GM21515 (cell line): ENCODE measurements at regions not wholly inside any gene's neighbourhood (a gene's known extent, or its start where the extent isn't known, plus 50 kb on each side); places are given as distances from the start of the nearest gene placed in this dataset.
A peak's percentile ranks its signal among the peaks of the same experiment; 100 is the strongest.
"Not testable (repeated sequence)": the region's sequence is repeated elsewhere in the genome, so short reads cannot be mapped to it uniquely, and the experiment has no call there.

ENCODE experiments used
- ATAC-seq: cut with Tn5 transposase; IDR thresholded peaks from one replicate; pipeline ENCODE4 v1.9.1; 2021; ENCODE audit not compliant: unreplicated experiment

DNA sequence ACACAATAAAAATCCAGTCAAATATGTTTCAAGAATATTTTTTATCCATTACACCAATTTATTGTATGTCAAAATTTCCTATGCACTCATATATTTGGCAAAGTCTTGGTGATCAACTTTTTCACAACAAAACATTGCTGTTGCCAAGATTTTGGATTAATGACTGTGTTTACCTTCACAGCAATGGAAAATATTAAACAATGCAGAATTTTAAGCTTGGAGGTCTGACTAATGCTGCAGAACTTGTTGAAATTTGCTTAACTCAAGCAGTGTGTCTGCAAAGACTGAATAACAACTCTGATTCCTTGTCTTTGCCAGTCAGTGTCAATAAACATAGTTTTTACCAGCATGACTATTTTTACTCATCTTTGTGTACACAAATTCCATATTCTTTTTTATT is 336.4 kb downstream of the CCER1 start:
- no peak for ATAC-seq

DNA sequence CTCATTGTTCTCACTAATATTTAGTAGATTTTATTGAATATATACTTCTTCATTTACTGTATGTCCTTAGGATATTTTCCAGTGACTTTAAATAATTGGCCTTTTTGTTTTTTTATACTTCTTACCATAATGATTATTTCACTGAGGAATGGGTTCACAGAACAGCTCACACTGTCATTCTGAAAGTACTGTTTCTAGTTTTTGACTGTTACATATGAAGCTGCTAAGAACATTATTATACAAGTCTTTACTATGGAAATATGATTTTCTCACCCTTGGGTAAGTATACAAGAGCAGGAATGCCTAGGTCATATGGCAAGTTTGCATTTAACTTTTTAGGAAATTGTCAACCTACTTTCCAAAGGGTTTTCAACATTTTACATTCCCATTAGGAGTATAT is 343.1 kb downstream of the CCER1 start:
- ATAC-seq: no peak

DNA sequence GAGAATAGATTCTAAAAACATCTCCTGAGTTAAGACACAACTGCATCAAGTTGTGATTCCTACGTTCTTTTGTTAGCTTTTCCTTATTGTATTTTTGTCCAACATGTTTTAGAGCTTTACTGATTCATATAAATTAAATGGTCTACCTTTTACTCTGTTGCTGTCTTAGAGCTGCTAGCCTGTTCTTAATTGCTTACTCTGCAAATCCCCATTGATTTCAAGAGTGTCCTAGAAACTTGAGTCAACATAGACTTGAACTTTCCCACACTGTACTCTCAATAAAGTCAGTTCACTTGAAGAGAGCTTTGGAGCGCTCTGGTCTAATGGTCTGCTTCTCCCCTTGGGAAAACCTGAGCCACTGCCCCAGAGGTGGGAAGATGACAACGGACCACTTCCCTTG is 343.9 kb downstream of the CCER1 start:
- no peak for ATAC-seq

DNA sequence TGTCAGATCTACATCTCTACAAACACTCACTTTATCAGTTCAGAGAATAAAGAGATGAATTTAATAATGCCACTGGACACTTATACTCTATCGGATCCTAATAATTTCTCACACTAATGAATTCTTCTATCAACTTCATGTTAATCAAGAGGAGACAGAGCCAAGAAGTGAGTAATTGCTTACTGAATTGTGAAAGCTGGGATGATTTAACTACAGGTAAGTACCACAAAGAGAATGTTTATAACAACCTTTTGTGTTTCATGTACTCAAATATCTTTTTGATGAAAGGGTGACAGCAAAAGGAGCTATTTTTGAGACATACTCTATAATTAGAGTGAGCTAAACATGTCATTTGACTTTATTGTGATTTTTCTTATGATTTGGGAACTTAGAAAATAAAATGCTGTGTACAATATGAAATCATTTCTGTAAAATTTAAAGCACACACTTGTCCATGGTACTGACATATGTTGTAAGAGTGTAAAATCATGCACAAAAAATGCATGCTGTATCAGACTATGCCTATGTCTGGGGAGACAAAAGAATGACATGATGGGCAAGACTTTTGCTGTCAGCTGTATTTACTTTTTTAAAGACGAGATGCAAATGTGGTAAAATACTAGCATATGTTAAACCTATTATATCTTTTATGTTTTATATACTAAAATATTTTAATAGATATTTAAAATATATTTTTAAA is 361.2 kb downstream of the CCER1 start:
- ATAC-seq: no peak

DNA sequence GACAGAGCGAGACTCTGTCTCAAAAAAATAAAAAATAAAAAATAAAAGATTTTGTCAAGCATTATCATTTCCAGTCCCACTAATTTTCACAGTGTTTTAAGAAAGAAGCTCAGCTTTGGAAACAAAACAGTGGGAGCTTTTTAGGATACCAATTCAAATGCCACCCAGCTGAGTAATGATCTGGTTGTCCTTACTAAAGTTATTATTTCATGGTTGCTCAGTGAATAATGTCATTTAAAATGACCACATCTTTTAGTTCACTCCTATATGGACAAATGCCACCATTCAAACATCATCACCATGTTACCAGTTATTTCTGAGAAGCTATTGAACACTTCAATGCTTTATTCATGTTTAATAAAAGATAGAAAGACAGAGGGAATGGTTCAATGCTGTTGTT is 365.0 kb downstream of the CCER1 start:
- no peak for ATAC-seq

DNA sequence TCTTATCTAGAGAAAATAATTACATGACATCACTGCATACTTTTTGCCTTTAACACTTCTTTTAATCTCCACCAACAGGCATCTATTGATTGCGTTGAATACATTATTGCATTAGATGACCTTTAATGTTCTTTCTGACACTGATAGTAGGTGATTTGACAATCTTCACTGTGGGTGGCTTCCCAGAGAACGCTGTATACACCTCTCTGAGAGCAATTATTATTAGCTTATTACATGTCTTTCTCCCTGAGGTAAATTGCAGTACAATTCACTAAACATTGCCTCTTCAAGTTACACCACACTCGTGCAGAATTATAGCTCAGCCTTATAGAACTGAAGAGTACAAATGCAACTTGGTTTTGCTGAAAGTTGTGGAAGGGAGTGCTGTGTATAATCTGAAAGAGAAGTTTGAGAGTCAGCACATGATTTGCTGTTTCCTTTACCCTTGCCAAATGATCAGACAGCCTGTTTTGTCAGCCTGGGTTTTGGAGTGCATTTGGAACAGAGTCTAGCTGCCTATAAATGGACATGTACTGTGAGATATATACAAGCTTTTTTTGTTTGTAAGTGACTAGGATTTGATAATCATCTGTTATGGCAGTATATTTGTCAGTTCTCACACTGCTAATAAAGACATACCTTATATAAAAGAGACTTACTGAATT is 369.2 kb downstream of the CCER1 start:
- no peak for ATAC-seq

DNA sequence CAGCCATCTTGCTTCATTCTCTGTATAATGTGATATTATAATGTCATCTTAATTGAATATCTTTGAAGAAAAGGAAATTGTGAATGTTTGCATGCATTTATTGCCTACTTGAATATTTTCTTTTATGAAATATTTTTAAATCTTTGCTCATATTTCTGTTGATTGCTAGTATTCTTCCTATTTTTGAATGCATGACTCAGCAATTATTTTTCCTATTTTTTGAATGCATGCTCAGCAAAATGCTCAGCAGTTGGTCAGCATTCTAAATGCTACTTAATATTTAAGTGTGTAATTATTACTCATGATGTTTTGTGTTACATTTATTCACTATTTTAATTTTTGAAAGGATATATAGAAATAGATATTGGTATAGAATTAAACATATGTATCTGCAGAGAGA is 378.3 kb downstream of the CCER1 start:
- ATAC-seq: no peak

DNA sequence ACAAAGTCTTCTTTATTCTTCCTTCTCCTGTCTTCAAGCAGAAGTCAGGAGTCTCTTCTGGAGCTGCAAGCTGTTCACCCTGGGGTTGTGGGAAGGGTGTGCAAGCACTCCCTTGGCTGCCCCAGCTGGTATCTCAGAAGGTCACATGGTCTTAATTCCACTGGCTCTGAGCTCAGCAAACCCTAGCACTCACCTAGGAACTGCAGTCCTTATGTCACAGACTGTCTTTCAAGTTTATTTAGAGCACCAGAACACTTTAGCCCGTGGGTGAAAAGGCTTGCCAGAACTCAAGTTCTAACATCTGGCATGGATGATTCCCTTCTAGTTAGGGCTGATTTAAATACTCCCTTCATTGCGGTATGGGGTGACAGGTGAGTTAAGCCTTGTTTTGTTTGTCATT is 379.0 kb downstream of the CCER1 start:
- no peak for ATAC-seq

DNA sequence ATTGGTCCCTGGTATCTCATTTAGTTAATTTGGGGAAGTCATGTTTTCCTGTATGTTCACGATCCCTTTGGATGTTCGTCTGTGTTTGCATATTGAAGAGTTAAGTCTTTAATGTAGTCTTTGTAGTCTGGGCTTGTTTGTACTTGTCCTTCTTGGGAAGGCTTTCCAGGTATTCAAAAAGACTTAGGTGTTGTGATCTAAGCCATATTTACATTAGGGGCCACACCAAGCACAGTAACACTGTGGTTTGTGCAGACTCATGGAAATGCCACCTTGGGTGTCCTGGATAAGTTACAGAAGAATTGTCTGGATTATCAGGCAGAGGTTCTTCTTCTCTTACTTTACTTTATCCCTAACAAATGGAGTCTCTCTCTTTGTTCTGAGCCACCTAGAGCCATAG is 380.3 kb downstream of the CCER1 start:
- no peak for ATAC-seq

DNA sequence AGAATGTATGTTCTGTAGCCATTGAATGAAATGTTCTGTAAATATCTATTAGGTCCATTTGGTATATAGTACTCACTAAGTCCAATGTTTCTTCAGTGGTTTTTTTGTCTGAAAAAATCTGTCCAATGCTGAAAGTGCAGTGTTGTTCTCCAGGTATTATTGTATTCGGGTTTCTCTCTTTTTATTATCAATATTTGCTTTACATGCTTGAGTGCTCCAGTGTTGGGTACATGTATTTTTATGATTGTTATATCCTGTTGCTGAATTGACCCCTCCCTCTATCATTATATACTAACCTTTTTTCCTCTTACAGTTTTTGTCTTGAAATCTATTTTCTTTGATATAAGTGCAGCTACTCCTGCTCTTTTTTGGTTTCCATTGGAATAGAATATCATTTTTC is 382.2 kb downstream of the CCER1 start:
- ATAC-seq: no peak

DNA sequence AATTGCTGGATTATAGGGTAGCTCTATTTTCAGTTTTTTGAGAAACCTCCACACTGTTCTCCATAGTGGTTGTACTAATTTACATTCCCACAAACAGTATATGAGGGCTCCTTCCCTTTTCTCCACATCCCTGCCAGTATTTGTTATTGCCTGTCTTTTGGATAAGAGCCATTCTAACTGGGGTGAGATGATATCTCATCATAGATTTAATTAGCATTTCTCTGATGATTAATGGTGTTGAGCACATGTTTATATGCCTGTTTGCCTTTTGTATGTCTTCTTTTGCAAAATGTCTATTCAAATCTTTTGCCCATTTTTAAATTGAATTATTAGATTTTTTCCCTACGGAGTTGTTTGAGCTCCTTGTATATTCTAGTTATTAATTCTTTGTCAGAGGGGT is 385.3 kb downstream of the CCER1 start:
- no peak for ATAC-seq

DNA sequence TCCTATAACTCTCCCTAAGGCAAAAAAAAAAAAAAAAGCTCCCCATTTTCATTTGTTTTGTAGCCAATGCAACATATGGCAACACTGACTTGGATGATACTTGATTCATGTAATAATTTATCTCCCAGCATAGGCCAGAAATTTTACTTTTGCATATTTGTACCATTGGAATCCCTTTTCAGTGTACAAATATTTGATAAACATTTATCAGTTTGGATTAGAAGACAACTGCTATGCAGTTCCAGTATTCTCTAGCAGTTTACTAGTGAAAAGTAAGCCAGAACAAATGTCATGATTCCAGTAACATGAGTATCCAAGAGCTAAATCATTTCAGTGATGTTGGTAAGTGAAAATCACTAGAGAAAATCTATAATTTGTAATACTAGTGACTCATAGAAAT is 392.3 kb downstream of the CCER1 start:
- ATAC-seq: no peak

DNA sequence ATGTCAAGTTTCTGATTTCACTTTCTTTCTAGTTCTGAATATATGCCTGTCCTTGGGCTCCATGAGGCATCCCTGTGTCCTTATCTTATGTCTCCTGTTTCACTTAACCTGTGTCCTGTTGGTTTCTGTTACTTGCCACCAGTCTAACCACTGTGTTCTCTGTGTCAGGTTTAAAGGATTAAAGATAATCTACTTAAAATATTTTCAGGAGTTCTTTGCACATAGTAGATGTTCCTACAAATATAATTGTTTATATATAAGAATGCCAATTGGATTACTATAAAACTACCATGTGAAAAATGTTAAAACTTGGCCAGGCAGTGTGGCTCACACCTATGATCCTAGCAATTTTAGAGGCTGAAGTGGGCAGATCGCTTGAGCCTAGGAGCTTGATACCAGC is 406.4 kb downstream of the CCER1 start:
- ATAC-seq: no peak

DNA sequence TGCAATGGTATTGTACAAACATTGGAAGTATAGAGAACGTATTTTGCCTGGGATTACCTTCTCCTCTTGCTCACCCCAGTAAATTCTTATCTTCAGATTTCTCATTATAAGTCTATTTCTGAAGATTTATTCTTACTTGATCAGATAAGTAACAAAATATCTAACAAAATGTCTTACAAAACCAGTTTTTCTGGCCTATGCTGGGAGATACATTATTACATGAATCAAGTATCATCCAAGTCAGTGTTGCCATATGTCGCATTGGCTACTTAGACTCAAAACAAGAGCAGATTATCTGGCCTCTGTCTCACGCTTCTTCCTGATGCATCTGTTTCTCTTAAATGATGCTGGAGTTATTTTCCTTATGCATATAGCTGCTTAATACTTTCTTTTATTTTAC is 408.5 kb downstream of the CCER1 start:
- ATAC-seq: no peak

DNA sequence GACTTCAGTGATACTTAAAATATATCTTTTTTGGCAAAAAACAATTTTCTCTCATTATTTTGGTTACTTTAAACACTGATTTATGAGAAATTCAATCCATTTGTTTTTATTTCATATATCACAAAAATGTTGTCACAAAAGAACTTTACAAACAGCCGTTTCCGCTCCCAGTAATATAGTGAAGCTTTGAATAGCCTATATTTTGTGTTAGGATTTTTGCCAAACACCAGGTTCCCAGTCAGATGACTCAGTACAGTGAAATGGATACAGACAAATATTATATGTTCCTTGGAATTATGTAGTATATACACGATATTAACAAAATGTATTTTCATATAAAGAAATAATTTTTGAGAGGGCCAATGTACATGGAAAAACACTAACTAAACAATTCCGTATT is 411.1 kb downstream of the CCER1 start:
- ATAC-seq: no peak

DNA sequence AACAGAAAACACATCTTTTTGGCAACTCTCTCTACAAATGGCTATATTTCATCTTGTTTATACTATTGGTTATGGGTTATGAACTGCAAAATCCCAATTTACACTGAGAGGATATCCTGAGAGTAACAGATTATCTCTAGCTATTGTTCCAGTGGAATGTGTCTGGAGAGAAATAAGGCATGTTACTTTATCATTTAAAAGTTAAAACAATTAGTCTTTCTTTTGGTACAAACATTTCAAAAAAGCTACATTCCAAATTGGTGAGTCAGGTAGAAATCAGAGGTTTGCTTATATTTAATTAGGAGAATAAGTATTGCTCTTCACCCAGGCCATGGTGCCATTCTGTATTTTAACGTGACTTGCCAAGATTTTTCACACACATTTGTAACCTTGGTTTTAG is 411.6 kb downstream of the CCER1 start:
- no peak for ATAC-seq

DNA sequence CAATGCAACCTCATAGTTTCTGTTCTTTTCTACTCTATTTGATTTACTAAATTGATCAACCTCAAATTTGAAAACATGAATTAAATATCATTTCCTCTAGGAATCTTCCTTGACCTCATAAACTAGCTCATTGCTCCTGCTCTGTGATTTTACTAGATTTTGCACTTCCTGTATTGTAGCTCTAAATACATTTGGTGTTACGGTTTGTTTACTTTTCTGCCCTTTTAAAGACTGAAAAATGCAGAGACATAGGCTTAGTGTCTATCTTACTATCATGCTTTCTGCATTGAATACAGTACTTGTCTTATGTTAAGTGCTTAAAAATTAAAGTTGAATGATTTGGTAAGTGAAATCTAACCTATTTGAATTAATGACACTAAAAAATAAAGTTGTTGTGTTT is 412.1 kb downstream of the CCER1 start:
- not testable (repeated sequence) for ATAC-seq

DNA sequence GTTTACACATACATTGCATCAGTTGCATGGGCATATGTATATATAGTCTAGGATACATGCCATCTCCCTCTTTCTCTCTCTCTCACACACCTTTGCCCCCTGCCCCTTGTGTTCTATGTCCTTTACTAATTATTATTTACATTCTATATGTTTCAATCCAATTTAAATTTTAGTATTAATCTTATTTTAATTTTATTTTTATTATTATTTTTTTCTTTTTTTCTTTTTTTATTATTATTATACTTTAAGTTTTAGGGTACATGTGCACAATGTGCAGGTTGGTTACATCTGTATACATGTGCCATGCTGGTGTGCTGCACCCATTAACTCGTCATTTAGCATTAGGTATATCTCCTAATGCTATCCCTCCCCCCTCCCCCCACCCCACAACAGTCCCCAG is 421.1 kb downstream of the CCER1 start:
- not testable (repeated sequence) for ATAC-seq

DNA sequence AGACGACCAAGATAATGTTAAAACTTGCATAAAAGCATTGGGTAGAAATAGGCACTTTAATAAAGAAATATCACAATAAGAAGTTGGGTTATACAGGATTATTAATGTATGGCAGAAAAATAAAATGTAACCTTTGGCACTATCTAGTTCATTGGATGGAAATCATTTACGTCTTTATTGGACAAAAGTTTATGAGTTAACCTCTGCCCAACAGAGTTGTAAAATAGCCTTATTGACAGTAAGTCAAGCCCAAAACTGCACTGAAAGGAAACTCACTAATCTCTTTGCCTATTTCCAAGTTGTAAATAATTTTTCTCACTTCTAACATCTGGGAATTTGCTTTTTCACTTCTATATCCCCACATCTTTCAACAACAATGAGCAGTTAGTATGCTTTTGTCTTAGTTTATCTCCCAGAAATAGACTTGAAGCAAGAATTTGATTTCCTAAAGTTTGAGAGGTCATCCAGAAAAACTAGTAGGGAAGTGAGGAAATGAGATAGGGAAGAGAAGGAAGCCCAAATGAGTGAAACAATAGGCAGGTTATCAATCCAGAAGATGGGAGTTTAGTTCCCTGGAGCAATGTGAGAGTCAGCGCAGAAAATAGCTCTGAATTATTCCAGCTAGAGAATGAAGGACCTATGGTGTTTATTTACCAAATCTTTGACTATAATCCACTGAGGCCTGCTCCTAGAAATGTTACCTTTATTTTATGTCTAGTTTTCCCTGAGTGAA is 434.8 kb downstream of the CCER1 start:
- ATAC-seq: no peak

DNA sequence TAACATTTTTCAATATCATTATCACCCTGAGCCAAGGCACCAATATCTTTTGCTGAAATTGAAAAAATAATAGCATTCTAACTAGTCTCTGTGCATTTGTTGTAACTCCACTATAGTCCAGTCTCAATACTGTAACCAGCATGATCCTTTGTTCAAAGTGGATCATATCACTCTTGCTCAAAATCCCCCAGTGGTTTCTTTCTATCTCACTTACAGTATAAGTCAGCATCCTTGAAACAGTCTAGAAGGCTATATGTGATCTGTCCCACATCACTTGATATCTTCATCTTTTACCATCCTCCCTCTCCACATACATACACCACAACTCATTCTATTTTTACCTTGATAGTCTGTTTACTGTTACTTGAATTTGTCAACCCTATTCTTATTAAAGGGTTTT is 435.7 kb downstream of the CCER1 start:
- ATAC-seq: no peak

DNA sequence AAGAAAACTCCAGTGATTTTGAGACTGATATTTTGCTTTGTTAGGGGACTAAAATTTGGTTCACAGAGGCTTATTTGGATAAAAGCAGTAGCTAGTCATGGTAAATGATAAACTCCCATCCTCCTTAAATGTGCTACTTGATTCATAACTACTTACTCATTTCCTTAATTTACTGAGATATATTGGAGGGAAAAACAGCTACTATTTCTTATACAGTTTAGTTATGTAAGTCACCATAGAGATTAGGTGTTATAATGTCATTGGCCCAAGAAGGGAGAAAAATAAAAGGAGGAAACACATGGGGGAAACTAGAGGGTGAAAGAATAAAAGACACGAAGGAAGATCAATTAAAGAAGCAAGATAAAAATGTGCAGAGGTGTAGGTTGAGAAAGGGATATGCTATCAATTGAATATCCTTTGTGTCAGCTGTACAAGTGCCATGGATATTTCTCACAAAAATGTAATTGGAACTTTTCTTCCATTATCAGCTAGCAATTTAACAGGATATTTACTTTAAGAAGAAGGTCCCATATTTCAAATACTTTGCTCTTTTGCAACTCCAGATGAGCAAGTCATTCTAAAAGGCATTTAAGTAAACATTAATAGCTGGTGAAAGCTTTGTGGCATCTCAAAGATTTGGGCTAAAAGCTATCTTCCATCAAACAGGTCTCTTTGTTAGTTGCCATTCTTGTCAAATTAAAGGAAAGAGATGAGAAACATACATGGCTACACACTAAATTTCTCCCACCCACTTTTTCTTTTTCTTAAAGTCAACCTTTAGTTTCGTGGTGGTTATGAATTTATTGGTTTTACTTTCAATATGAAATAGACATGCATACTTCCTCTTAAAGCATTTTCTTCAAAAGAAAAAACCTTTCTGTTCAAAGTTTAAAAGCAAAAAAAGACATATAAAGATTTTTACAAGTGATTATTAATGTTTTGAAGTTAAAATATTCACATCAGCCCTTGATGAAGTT is 439.5 kb downstream of the CCER1 start:
- ATAC-seq: peak; percentile 98
